ENCODE measurements at regions not wholly inside any gene's neighbourhood (a gene's known extent, or its start where the extent isn't known, plus 50 kb on each side); places are given as distances from the start of the nearest gene placed in this dataset.

DNA sequence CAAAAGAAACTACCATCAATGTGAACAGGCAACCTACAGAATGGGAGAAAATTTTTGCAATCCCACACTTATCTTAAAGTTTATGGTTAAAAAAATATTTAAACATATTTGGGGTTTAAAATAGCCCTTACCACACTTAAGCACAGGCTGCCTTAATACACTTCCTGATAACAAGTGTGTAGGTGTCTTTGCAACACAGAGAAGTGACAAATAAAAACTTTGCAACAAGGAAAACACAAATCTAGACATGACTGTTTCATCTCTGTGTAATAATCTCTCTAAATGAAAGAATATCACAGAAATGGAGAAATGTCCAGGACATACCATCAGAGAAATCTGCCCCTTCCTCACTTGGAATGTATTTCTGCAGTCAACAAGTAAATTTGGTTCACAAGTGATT is 464.1 kb upstream of the ARHGEF26 start:
- no peak for DNase-seq (ENCODE audit: low spot score)

- DNase-seq (ENCODE audit: low spot score), result no peak
Observed at GRCh38 chr3:153657461-153657860, 463.7 kb upstream of the ARHGEF26 start.

DNA sequence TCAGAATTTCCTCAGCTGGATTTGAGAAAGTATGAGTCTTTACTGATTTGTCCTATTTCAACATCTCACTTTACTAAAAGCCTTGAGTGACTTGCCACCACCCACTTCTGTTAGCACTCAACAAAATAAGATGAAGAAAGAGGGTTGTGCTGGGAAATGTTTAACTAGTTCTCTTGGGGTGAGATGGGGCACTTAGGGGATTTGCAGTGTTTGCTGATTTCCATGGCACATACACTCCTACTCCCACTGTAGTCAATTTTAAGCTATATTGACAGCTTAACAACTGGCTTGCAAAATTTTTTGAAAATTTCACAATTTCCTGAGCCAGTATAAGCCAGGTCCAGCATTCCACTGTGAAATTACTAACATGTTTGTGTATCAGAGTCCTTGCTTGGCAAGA is 463.1 kb upstream of the ARHGEF26 start:
- DNase-seq (ENCODE audit: low spot score), result no peak

DNA sequence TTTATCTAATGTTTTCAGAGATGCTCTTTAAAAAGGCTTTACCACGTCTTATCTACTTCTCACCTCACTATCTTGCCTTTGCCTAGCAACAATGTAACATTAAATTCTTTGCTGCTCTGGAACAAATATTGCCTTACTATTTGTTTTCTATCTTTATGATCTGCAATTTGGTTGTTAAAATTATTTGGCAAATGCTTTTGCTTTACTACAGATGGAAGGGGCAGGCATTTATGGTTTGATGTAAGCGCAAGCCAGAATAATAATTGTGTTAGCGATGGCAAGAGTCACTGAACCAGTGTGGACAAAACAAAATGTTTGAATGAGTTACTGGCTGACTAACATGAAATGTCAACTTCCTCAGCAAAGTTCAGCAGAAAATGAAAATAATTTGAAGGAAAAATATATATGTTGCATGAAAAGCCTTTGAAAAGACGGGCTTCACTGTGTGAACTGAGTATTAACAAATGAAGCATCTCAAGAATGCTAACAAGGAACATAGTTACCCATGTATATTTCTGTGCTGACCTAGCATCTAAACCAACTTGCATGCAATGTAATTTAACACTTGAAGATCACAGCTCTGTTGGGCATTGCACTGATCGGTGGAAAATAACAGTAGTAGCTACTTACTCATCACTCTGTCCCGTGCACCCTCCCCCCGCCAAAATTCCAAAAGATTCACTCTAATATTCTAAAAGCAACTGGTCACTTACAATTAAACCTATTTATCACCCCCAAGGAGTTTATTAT is 454.0 kb upstream of the ARHGEF26 start:
- no peak for DNase-seq (ENCODE audit: low spot score)

- no peak for DNase-seq (ENCODE audit: low spot score)
Observed at GRCh38 chr3:153669527-153669926, 451.7 kb upstream of the ARHGEF26 start.

GRCh38 chr3:153670577-153670976 is 450.6 kb upstream of the ARHGEF26 start:
- no peak for DNase-seq (ENCODE audit: low spot score)

DNA sequence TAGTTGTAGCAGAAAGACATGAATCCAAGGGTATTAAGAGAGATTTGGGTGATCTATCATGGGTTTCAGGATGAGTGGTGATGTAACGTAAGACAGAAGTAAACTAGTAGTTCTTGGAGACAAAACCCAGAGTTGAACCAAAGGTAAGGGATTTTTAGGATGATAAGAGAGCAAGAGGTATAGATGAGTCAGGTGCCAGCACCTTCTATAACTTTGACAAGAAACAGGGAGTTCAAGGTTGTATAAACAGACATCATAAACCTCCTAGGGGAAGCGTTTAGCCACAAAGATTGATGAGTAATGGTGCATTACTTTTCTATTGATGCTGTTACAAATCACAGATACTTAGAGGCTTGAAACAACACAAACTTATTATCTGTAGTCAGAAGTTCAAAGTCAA is 447.3 kb upstream of the ARHGEF26 start:
- DNase-seq (ENCODE audit: low spot score), result no peak

- no peak for DNase-seq (ENCODE audit: low spot score)
Observed at GRCh38 chr3:153679714-153680113, 441.5 kb upstream of the ARHGEF26 start.

DNA sequence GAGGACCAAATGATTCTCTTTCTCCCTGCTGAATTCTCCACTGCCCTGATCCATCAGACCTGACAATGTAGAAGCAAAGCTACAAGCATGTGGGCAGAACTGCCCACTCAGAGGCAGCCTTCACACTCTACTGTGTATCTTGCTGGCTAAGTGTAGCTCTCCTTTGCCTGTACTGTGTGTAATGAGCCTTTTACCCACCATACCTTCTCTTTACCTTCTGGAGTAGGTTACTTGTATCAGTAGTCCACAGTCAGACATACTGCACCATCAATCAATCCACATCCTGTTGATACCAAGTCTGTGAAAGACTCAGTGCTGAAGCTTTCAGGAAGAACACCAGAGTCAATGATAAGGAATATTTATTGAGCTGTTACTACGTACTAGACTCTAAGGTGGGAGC is 440.7 kb upstream of the ARHGEF26 start:
- no peak for DNase-seq (ENCODE audit: low spot score)

- no peak for DNase-seq (ENCODE audit: low spot score)
Observed at GRCh38 chr3:153681057-153681456, 440.1 kb upstream of the ARHGEF26 start.

DNA sequence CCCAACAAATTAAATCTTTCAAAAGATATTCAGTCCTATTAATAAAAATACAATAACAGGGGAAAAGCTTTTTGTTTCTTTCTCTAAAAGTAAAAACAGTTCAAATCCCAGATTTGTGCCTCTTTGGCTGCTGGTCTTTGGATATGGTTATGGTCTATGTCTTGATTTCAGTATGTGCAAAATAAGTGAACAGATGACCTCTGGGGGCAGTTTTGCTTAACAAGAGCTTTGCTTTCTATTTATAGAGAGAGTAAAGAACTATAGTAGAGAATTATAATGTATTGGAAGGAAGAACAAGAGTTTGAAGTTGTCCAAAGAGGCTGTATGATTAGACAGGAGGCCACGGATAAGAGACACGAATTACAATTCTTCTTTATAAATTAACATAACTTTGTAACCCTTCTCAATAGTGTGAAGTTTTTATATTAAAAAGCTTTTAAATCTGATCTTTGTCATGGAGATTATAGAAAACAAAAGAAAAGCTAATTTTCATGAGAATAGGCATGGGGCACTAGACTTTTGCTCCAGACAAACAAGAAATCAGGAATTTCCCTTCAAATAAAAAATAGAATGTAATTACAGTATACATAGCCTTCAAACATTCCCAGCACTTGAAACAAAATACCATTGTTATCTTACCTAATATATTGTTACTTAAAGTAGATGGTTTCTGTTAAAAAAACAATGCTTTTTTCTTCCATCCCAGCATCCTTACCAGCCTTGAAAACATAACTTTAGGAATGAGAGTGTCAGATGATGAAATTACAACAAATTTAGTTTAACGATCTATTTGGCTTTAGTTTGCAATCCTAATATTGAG is 432.7 kb upstream of the ARHGEF26 start:
- DNase-seq (ENCODE audit: low spot score), result no peak

DNA sequence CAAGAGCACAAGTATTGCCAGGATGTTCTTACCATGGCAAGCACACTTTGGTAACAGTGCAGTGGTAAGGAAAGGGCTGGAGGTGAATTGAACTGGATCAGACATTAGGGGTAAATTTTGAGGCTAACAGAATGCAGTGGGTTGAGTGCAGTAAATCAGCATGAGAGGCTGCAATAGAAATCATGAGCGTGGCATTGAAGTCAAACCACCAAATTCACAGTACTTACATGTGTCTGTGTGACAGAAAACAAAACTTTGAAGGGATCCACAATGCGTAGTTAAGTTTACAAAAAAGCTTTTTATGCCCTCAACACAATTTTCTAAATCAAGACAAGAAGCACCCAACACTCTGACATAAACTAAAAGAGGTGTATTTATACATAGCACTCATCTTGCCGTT is 428.0 kb upstream of the ARHGEF26 start:
- no peak for DNase-seq (ENCODE audit: low spot score)

- DNase-seq (ENCODE audit: low spot score), result no peak
Observed at GRCh38 chr3:153702106-153702505, 419.1 kb upstream of the ARHGEF26 start.

GRCh38 chr3:153704115-153704514 is 417.1 kb upstream of the ARHGEF26 start:
- no peak for DNase-seq (ENCODE audit: low spot score)

DNA sequence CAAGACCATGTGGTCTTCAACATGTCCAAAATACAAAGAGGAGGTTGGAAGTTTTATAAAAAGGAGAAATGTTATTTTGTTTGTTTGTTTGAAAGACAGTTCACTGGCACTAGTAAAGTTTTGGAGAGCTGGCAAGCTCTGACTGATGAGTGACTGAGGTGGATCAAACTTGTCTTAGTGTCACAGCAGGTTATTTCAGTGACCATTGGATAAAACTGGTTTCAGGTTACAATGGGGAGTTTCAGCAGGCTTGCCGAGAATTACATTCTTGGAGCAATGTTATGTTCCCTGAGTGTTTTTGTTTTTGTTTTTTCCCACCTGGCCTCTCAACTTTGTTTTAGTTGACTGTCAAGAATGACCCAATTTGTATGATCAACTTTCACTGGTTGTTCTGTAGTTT is 414.5 kb upstream of the ARHGEF26 start:
- no peak for DNase-seq (ENCODE audit: low spot score)

GRCh38 chr3:153714016-153714415 is 407.2 kb upstream of the ARHGEF26 start:
- no peak for DNase-seq (ENCODE audit: low spot score)

- DNase-seq (ENCODE audit: low spot score), result no peak
Observed at GRCh38 chr3:153714588-153715290, 406.5 kb upstream of the ARHGEF26 start.

- no peak for DNase-seq (ENCODE audit: low spot score)
Observed at GRCh38 chr3:153722157-153722556, 399.0 kb upstream of the ARHGEF26 start.

DNA sequence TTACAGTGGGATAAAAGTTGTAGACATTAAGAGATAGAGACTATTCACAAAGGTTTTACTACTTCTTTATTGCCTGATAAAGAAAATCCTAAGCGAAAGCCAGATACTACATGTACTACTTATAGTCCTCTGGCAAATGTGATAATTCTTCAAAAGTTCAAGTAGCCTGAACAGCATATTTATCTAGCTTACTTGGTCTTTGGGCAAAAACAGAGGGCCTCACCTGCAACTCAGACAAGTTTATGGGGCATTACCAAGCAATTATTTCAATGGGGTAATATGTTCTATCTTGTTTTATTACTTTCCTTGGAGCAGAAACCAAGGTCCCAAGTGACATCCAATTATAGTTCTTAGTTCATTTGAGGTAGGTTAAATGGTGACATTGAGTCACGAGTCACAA is 390.1 kb upstream of the ARHGEF26 start:
- DNase-seq (ENCODE audit: low spot score), result no peak

GRCh38 chr3:153734777-153735551 is 386.2 kb upstream of the ARHGEF26 start:
- DNase-seq (ENCODE audit: low spot score), result no peak

DNA sequence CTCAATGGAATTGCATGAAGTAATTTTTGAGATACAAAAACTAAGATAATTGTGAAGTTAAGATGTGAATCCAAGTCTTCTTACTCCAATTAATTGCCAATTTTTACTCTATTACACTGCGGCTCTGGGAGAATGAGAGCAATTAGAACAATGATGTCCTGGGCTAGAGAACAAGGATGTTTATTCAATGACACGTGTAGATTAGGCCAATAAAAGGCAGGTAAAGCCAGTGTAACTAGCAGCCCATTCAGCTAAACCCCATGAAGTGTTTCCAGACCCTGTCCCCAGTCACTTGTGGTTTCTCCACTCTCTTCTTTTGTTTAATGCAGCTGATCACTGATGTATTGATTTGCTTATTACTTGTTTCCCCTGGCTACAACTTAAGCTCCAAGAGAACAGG is 381.1 kb upstream of the ARHGEF26 start:
- DNase-seq (ENCODE audit: low spot score), result no peak

- DNase-seq (ENCODE audit: low spot score), result no peak
Observed at GRCh38 chr3:153744889-153745288, 376.3 kb upstream of the ARHGEF26 start.
